GM19035 (cell line): ENCODE measurements at regions not wholly inside any gene's neighbourhood (a gene's known extent, or its start where the extent isn't known, plus 50 kb on each side); places are given as distances from the start of the nearest gene placed in this dataset.
"Not testable (repeated sequence)": the region's sequence is repeated elsewhere in the genome, so short reads cannot be mapped to it uniquely, and the experiment has no call there.

Experiments
- ATAC-seq: cut with Tn5 transposase; IDR thresholded peaks from one replicate; pipeline ENCODE4 v1.9.1; 2021; ENCODE audit not compliant: unreplicated experiment

- no peak for ATAC-seq
Observed at GRCh38 chr2:765369-765768, 88.2 kb upstream of the TMEM18 start.

GRCh38 chr2:763766-764525 lies 86.7 kb upstream of the TMEM18 start:
- no peak for ATAC-seq

GRCh38 chr2:762646-763045 lies 85.4 kb upstream of the TMEM18 start:
- ATAC-seq: no peak

GRCh38 chr2:761384-761783 lies 84.2 kb upstream of the TMEM18 start:
- ATAC-seq: no peak

GRCh38 chr2:760001-760400 lies 82.8 kb upstream of the TMEM18 start:
- no peak for ATAC-seq

- ATAC-seq: no peak
Observed at GRCh38 chr2:758073-758820, 81.0 kb upstream of the TMEM18 start.

GRCh38 chr2:753123-753522 lies 75.9 kb upstream of the TMEM18 start:
- no peak for ATAC-seq

- no peak for ATAC-seq
Observed at GRCh38 chr2:751474-751873, 74.3 kb upstream of the TMEM18 start.

GRCh38 chr2:750628-751027 lies 73.4 kb upstream of the TMEM18 start:
- ATAC-seq: no peak

GRCh38 chr2:747762-748351 lies 70.7 kb upstream of the TMEM18 start:
- no peak for ATAC-seq

GRCh38 chr2:746697-747096 lies 69.5 kb upstream of the TMEM18 start:
- ATAC-seq: no peak

GRCh38 chr2:744088-744487 lies 66.9 kb upstream of the TMEM18 start:
- no peak for ATAC-seq

GRCh38 chr2:742221-742620 lies 65.0 kb upstream of the TMEM18 start:
- no peak for ATAC-seq

GRCh38 chr2:741195-741496 lies 63.9 kb upstream of the TMEM18 start:
- ATAC-seq: no peak

GRCh38 chr2:740322-741194 lies 63.4 kb upstream of the TMEM18 start:
- ATAC-seq: not testable (repeated sequence)

GRCh38 chr2:739864-740321 lies 62.7 kb upstream of the TMEM18 start:
- ATAC-seq: not testable (repeated sequence)

GRCh38 chr2:736939-737338 lies 59.7 kb upstream of the TMEM18 start:
- no peak for ATAC-seq

- ATAC-seq: no peak
Observed at GRCh38 chr2:735670-736218, 58.5 kb upstream of the TMEM18 start.

GRCh38 chr2:734496-734895 lies 57.3 kb upstream of the TMEM18 start:
- no peak for ATAC-seq

- no peak for ATAC-seq
Observed at GRCh38 chr2:733495-733894, 56.3 kb upstream of the TMEM18 start.

GRCh38 chr2:733001-733400 lies 55.8 kb upstream of the TMEM18 start:
- ATAC-seq: no peak
